GM21515 (cell line): ENCODE measurements at regions not wholly inside any gene's neighbourhood (a gene's known extent, or its start where the extent isn't known, plus 50 kb on each side); places are given as distances from the start of the nearest gene placed in this dataset.

Experiments used
- ATAC-seq: cut with Tn5 transposase; IDR thresholded peaks from one replicate; pipeline ENCODE4 v1.9.1; 2021; ENCODE audit not compliant: unreplicated experiment

GRCh38 chr14:34247605-34248004, 214.4 kb downstream of the SPTSSA start:
- no peak for ATAC-seq

- ATAC-seq: no peak
These were observed 215.8 kb downstream of the SPTSSA start for GRCh38 chr14:34246206-34246605.

DNA sequence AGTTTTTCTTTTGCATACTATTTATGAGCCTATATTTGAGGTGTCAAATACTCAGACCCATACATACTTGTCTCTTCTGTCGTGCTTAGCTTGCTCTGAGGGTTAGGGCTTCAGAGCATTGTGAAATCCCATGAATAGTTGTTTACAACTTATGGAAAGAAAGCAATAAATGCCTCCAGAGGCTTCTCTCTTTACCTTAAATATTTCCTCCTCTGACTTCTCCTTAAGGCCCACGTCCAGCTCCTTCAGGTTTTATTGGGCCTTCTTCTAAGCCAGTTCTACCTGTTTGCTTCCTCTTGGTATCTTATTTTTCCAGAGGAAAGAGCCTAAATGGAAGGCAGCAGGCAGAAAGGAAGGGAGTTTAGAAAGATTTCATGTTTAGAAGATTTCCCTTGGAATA, 218.6 kb downstream of the SPTSSA start:
- no peak for ATAC-seq

DNA sequence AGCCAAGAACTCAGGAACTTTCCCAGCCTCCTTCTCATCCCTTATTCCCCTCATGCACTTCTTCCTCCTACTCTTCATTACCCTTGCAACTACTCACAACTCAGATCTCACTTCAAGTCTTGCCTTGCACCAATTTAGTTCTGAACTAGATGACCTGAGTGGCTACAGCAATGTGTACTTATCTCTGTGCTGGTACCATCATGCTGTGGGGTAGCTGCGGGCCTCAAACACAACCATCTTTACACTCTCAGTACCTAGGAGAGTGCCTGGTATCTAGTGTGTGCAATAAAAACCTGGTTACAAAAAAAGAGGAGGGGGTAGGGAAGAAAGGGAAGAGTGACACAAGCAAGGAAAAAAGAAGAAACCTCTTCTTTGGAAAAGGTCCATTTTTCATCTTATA, 219.0 kb downstream of the SPTSSA start:
- ATAC-seq: no peak

- ATAC-seq: no peak
These were observed 220.8 kb downstream of the SPTSSA start for GRCh38 chr14:34241185-34241711.

DNA sequence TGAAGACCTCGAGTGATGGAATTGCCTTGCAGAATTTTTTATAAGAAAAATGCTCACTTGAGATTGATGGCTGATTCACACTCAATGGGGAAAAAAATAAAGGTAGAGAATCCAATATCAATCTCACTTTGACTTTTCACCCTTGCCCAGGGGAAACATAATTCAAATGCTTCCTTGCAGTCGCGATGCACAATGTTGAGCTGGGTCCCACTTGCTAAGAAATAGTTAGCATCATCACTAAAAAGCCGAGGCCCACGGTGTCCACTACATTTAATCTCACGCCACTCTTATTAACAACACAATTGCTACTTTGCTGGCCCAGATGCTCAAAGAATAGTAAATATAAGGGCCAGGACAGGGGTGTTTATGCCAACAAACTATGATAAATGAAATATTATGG, 223.4 kb downstream of the SPTSSA start:
- no peak for ATAC-seq

- ATAC-seq: no peak
These were observed 224.4 kb downstream of the SPTSSA start for GRCh38 chr14:34237677-34238076.

GRCh38 chr14:34237081-34237480, 225.0 kb downstream of the SPTSSA start:
- no peak for ATAC-seq

DNA sequence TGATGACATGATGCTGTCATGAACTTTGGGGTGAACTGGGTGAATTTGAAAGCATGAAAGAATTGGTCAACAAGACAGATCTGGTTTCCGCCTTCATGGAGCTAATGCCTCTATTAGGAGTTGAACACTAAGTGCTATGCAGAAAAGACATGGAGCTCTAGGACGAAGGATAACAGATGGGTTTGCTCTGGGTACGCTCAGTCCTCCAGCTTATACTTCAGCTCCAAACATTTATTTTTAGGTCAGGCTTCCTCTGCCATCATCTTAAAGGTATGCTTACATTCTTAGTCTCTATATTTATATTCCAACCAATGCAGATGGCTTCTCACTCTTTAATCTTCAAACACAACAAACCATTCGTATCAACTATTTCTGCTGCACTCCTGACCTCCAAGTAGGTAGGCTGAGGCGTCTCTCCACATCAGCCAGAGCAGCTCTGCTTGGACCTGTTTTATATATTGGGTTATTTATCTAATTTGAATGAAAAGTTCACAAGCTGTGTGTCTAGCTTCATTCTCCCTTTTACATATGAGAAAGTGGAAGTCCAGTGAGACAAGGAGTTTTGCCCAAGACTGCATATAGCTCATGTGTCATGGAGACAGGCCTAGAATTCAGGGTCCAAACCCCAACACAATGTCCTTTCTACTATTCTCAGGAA, 226.3 kb downstream of the SPTSSA start:
- no peak for ATAC-seq

GRCh38 chr14:34234258-34234657, 227.8 kb downstream of the SPTSSA start:
- no peak for ATAC-seq

DNA sequence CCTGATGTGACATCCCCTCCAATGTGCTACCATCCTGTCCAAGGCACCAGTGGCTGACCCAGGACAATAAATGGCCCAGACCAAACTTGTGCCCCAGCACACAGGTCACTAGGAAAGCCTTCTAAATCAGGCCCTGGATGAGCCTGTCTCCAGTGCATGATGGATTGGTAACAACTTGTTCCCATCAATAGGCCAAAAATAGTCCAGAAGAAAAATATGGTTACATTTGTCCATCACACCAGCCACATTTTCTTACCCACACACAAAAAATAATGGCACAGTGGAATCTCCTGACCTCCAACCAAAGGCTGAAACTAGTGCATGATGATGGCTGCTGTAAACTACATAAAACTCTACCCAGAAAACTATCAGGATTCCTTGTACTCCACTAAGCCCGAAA, 228.4 kb downstream of the SPTSSA start:
- no peak for ATAC-seq

- ATAC-seq: no peak
These were observed 229.2 kb downstream of the SPTSSA start for GRCh38 chr14:34232790-34233189.

GRCh38 chr14:34231626-34232025, 230.4 kb downstream of the SPTSSA start:
- ATAC-seq: no peak

DNA sequence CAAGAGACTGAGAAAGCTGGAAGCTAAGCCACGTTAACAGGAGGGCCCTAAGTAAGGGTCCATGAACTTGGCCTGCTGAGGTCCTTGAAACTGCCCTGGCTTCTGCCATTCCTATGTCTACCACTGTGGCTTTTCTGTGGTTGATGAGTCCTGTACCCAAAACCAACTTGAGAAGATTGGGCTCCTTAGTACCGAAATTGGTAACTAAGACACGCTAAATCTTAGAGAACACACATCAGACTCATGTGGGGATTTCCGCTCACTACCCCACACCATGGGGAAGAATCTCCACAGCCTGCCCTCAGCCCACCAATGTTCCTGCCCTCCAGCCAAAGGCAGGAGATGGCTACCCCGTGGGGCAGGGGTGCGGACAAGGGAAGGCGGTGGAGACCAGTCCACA, 232.9 kb downstream of the SPTSSA start:
- ATAC-seq: no peak

DNA sequence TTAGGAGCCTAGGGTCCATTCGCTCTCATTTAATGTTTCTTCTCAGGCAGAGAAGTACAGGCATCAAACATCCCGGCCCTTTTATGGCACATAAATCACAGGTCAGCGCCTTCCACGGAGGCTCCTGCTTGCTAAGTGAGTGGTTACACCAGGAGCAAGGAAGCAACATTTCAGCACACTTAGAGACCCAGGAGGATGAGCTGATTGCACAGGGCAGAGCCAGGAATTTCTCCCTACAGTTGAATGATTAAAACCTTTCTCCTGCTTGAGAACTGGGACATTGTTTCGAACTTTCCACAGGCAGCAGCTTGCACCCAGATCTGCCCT, 233.4 kb downstream of the SPTSSA start:
- no peak for ATAC-seq

DNA sequence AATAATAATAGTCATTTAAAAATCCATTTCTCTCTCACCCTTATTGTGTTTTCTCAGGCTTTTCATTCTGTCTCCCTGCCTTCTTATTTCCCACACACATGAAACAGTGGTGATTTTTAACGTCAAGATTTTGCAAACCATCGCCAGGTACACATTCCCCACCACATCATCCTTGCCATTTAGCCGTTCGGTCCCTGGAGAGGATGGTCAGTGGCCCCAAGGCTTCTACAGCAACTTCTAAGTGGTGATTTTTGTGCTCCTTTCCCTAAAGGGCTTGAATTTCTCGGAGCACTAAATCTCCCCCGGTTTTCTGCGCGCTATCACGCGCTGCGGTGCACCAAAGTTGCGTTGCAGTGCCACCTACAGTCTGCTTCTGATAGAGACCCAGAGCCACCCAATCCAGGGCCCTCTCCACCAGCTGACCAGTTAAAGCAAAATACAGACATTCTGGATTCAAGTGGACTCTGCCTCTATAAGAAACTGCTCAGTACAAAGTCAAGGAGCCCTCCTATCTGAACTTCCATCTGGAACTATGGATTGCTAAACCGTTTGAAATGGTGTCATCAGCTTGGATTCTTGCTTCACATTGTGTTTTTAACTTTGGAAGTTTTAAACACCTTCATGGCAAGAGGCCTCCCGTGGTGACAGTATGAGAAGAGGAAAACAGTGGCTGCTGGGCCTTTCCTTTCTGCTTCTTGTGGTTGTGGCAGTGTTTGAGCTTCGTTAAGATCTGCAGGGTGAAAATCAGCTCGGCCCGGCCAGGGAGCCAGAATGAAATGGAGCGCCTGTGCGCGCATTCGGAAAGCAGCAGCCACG, 234.0 kb downstream of the SPTSSA start:
- peak; percentile 84 for ATAC-seq

- ATAC-seq: no peak
These were observed 237.8 kb downstream of the SPTSSA start for GRCh38 chr14:34224221-34224620.

DNA sequence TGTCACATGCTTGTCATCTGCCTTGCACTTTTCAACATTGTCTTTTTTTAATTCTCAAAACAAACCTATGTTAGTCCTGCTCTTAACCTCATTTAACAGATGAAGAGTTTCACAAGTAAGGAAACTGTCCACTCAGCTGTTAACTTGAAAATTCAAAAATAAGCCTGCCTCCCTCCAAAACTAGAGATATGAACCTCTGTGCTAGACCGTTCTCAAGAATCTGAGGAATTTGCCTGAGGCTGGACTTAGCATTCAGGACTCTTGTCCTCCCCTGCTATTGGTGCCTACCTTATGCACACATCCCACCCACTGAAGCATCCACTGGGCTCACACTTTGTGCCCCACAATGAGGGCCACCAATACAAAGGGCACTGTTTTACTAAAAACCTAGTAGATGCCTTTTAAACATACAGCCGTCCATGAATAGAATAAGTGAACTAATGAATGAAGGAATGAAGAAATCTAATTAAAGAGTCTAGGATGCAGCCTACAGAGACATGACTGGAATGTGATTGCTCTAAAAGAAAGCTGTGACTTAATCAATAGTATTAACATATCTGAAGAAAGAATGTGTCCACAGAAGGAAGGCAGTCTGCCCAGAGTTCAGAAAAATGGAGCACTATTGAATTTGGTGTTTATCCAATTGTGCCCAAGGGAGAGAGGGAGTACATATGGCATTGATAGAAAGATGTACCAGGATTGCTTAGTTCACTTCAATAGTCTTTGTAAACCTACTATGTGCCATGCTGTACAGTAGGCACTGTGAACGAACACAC, 238.5 kb downstream of the SPTSSA start:
- ATAC-seq: no peak

DNA sequence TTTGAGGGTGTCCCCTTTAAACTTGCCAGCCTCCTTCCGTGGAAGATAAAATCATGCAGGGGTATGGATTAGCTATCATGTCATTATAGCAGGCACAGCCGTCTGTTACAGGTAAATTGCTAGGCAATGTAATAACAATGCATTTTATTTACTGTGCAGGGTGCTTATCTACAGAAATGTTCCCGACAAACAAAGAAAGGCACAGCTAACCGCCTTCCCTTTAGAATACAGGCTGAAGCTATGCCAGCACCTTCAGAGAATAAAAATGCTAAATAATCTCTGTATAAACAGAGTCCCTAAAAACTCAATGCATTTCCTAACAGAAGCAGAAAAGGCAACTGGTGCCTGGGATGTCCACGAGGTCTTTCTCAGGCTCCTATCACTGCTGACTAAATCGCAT, 239.2 kb downstream of the SPTSSA start:
- no peak for ATAC-seq

- ATAC-seq: no peak
These were observed 239.9 kb downstream of the SPTSSA start for GRCh38 chr14:34222122-34222521.

- peak; percentile 70 for ATAC-seq
These were observed 241.1 kb downstream of the SPTSSA start for GRCh38 chr14:34220921-34221320.

DNA sequence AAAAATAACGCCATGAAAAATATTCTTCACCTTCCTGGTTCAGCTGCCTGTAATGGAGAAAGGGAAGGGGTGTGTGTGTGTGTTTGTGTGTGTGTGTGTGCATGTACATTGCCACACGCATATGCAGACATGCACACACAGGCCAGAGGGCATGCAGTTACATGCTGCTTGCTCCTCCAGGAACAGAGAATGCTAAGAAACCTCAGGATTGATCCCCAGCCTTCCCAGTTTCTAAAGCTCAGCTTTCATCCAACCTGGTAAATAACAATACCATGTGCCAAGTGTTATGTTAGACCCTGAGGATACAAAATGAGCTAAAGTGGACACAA, 241.7 kb downstream of the SPTSSA start:
- no peak for ATAC-seq
